H1 (cell line): ENCODE measurements at regions not wholly inside any gene's neighbourhood (a gene's known extent, or its start where the extent isn't known, plus 50 kb on each side); places are given as distances from the start of the nearest gene placed in this dataset.

Source experiments
- CTCF ChIA-PET: fragments of 300-600 bp; sonication (Branson Sonifier 250); formaldehyde crosslinking; loops from one replicate; lab custom pipeline; 2021; ENCODE audit not compliant: partially characterized antibody; lab: Charles Lee
- POLR2A ChIA-PET: fragments of 300-600 bp; sonication (Branson Sonifier 250); formaldehyde crosslinking; loops from one replicate; lab custom pipeline; 2021; ENCODE audit warnings: inconsistent platforms; ENCODE audit not compliant: partially characterized antibody; lab: Charles Lee
- DNase-seq, 2 experiments: peaks; one replicate each; pipeline versions ENCODE4 v3.0.0 to v3.0.0-alpha.2; 2010 to 2022; ENCODE audit warnings: low spot score in 2 of 2, low read depth in 1 of 2, mixed read lengths in 1 of 2
- FAIRE-seq: peaks from 2 replicates; lab custom pipeline; 2011; peaks lifted over from hg19 to GRCh38; lab: Jason Lieb, UNC
- H2AFZ ChIP-seq: 2 replicates; pipeline ENCODE4 v1.8.1; 2012; ENCODE audit warnings: low read length, inconsistent platforms
- H2AK5ac ChIP-seq: 2 replicates; pipeline ENCODE4 v1.6.1; 2013; ENCODE audit warnings: low read depth, low read length
- H2BK120ac ChIP-seq: replicated peaks from 2 replicates; pipeline ENCODE3; 2013; ENCODE audit warnings: low read depth, low read length, inconsistent platforms
- H2BK12ac ChIP-seq: 2 replicates; pipeline ENCODE4 v1.6.1; 2013; ENCODE audit warnings: low read depth, low read length
- H2BK15ac ChIP-seq: 2 replicates; pipeline ENCODE4 v1.6.1; 2013; ENCODE audit warnings: low read length
- H2BK20ac ChIP-seq: 2 replicates; pipeline ENCODE4 v1.6.1; 2013; ENCODE audit warnings: low read length
- H2BK5ac ChIP-seq: 2 replicates; pipeline ENCODE4 v1.6.1; 2013; ENCODE audit warnings: low read depth, low read length
- H3K14ac ChIP-seq: 2 replicates; pipeline ENCODE4 v1.6.1; 2013; ENCODE audit warnings: inconsistent platforms; ENCODE audit not compliant: insufficient read length
- H3K18ac ChIP-seq: 2 replicates; pipeline ENCODE4 v1.6.1; 2013; ENCODE audit warnings: low read length; ENCODE audit errors: extremely low read depth
- H3K23ac ChIP-seq: 2 replicates; pipeline ENCODE4 v1.6.1; 2013; ENCODE audit warnings: inconsistent platforms; ENCODE audit not compliant: insufficient read length
- H3K23me2 ChIP-seq: 2 replicates; pipeline ENCODE4 v1.6.1; 2013; ENCODE audit warnings: low read depth, low read length
- H3K27ac ChIP-seq: 2 replicates; pipeline ENCODE4 v1.6.1; 2011; ENCODE audit warnings: low read depth, low read length, inconsistent platforms
- H3K27me3 ChIP-seq, 4 experiments: replicated peaks in 1 of 4; 1 replicate in 1 of 4; 2 replicates in 3 of 4; pipeline versions ENCODE4 v1.6.1 to v1.8.1; 2011 to 2013; ENCODE audit warnings: low read length in 3 of 4, mild to moderate bottlenecking in 3 of 4, inconsistent platforms in 2 of 4, mixed read lengths in 2 of 4, moderate library complexity in 1 of 4; ENCODE audit not compliant: control insufficient read depth in 3 of 4, insufficient read depth in 3 of 4; ENCODE audit errors: extremely low read depth in 1 of 4
- H3K36me3 ChIP-seq, 4 experiments: 2 replicates each; pipeline versions ENCODE4 v1.6.1 to v1.8.1; 2011 to 2013; ENCODE audit warnings: mild to moderate bottlenecking in 4 of 4, low read length in 3 of 4, moderate library complexity in 2 of 4, control low read depth in 1 of 4, inconsistent platforms in 1 of 4; ENCODE audit not compliant: insufficient read depth in 4 of 4, control insufficient read depth in 2 of 4
- H3K4ac ChIP-seq: replicated peaks from 2 replicates; pipeline ENCODE3; 2013; ENCODE audit warnings: low read length, low read depth, mixed read lengths, inconsistent platforms; ENCODE audit not compliant: insufficient read length
- H3K4me1 ChIP-seq, 4 experiments: replicated peaks in 1 of 4; 1 replicate in 1 of 4; 2 replicates in 3 of 4; pipeline versions ENCODE4 v1.6.1 to v1.8.1; 2011 to 2013; ENCODE audit warnings: low read length in 3 of 4, inconsistent platforms in 2 of 4, mixed read lengths in 1 of 4; ENCODE audit not compliant: insufficient read depth in 4 of 4, control insufficient read depth in 3 of 4
- H3K4me2 ChIP-seq, 2 experiments: 2 replicates each; pipeline versions ENCODE4 v1.6.1 to v1.8.1; 2011 to 2013; ENCODE audit warnings: low read depth in 2 of 2, low read length in 2 of 2, control low read depth in 1 of 2, inconsistent platforms in 1 of 2, mild to moderate bottlenecking in 1 of 2; ENCODE audit not compliant: insufficient read depth in 1 of 2
- H3K4me3 ChIP-seq, 4 experiments: fragments of 200-600, 300-600 bp in 1 of 4; sonication (generic), shearing (Covaris generic), sonication (Bioruptor Twin) in 1 of 4; 2 replicates each; pipeline versions ENCODE4 v1.5.1 to v1.8.1; 2011 to 2016; ENCODE audit warnings: low read length in 4 of 4, low read depth in 3 of 4, control low read depth in 2 of 4, inconsistent platforms in 2 of 4, mild to moderate bottlenecking in 2 of 4, mixed read lengths in 1 of 4, moderate library complexity in 1 of 4; ENCODE audit not compliant: insufficient read depth in 2 of 4; ENCODE audit errors: extremely low read depth in 1 of 4
- H3K56ac ChIP-seq: replicated peaks from 2 replicates; pipeline ENCODE3; 2013; ENCODE audit warnings: low read depth, mild to moderate bottlenecking, mixed read lengths, low read length, inconsistent platforms; ENCODE audit not compliant: insufficient read length
- H3K79me1 ChIP-seq: 2 replicates; pipeline ENCODE4 v1.6.1; 2013; ENCODE audit warnings: low read depth, low read length, control low read depth
- H3K79me2 ChIP-seq, 2 experiments: 2 replicates each; pipeline versions ENCODE4 v1.6.1 to v1.8.1; 2012 to 2013; ENCODE audit warnings: low read length in 2 of 2, mild to moderate bottlenecking in 2 of 2, inconsistent platforms in 1 of 2; ENCODE audit not compliant: insufficient read depth in 2 of 2, control insufficient read depth in 1 of 2
- H3K9ac ChIP-seq, 4 experiments: replicated peaks in 1 of 4; 1 replicate in 1 of 4; 2 replicates in 3 of 4; pipeline versions ENCODE4 v1.6.1 to v1.8.1; 2011 to 2013; ENCODE audit warnings: low read depth in 3 of 4, low read length in 3 of 4, control low read depth in 2 of 4, mild to moderate bottlenecking in 2 of 4, moderate library complexity in 2 of 4, inconsistent platforms in 1 of 4; ENCODE audit errors: extremely low read depth in 1 of 4
- H3K9me3 ChIP-seq, 2 experiments: 2 replicates each; pipeline versions ENCODE4 v1.6.1 to v1.8.1; 2012 to 2013; ENCODE audit warnings: mild to moderate bottlenecking in 2 of 2, moderate library complexity in 2 of 2, control low read depth in 1 of 2, inconsistent platforms in 1 of 2, low read depth in 1 of 2, low read length in 1 of 2, mixed read lengths in 1 of 2; ENCODE audit not compliant: insufficient read depth in 2 of 2
- H4K20me1 ChIP-seq, 2 experiments: replicated peaks in 1 of 2; 2 replicates each; pipeline versions ENCODE3 to v1.8.1; 2011 to 2013; ENCODE audit warnings: inconsistent platforms in 2 of 2, low read length in 2 of 2, mild to moderate bottlenecking in 1 of 2; ENCODE audit not compliant: insufficient read depth in 2 of 2, control insufficient read depth in 1 of 2
- H4K5ac ChIP-seq: 2 replicates; pipeline ENCODE4 v1.6.1; 2013; ENCODE audit warnings: low read length, low read depth, mixed read lengths, inconsistent platforms; ENCODE audit not compliant: insufficient read length
- H4K8ac ChIP-seq: 2 replicates; pipeline ENCODE4 v1.8.0; 2013; ENCODE audit warnings: mild to moderate bottlenecking, moderate library complexity, low read length, inconsistent platforms; ENCODE audit not compliant: insufficient read depth; ENCODE audit errors: extremely low read depth
- H4K91ac ChIP-seq: replicated peaks from 2 replicates; pipeline ENCODE3; 2013; ENCODE audit warnings: low read length, mixed read lengths, inconsistent platforms; ENCODE audit not compliant: insufficient read length
- CBX8 ChIP-seq: fragments of 300-800, 300-1000 bp; sonication (generic); IDR thresholded peaks from 2 replicates; pipeline ENCODE4 v1.7.1; 2016; ENCODE audit warnings: low read depth, low read length, borderline replicate concordance
- CHD2 ChIP-seq: IDR thresholded peaks from 2 replicates; pipeline ENCODE4 v1.6.1; 2012; ENCODE audit warnings: low read length, improper control_type of control experiment
- CREB1 ChIP-seq: IDR thresholded peaks from 2 replicates; pipeline ENCODE4 v1.6.1; 2012; ENCODE audit warnings: inconsistent platforms
- CTBP2 ChIP-seq: IDR thresholded peaks from 2 replicates; pipeline ENCODE4 v1.7.0; 2011; ENCODE audit warnings: borderline replicate concordance, mild to moderate bottlenecking, moderate library complexity, mixed read lengths, low read length; ENCODE audit not compliant: insufficient read depth, insufficient read length
- EZH2 ChIP-seq: fragments of 200-600 bp; sonication (generic); IDR thresholded peaks from 2 replicates; pipeline ENCODE4 v1.7.1; 2012; ENCODE audit warnings: low read depth, mild to moderate bottlenecking, moderate library complexity, low read length, inconsistent platforms; ENCODE audit not compliant: severe bottlenecking
- KDM5A ChIP-seq: fragments of 200-600 bp; IDR thresholded peaks from 2 replicates; pipeline ENCODE4 v1.7.1; 2012; ENCODE audit warnings: mild to moderate bottlenecking, low read length, inconsistent platforms, mixed read lengths
- NRF1 ChIP-seq: IDR thresholded peaks from 2 replicates; pipeline ENCODE4 v1.6.1; 2011; ENCODE audit warnings: mild to moderate bottlenecking, low read depth, low read length, improper control_type of control experiment
- RAD21 ChIP-seq, 2 experiments: IDR thresholded peaks in 1 of 2; conservative IDR thresholded peaks in 1 of 2; 2 replicates each; pipeline ENCODE4 v1.6.1; 2011; ENCODE audit warnings: low read depth in 2 of 2, low read length in 2 of 2, improper control_type of control experiment in 1 of 2, inconsistent platforms in 1 of 2, mild to moderate bottlenecking in 1 of 2, moderate library complexity in 1 of 2
- SIX5 ChIP-seq: IDR thresholded peaks from 2 replicates; pipeline ENCODE4 v1.6.1; 2011; ENCODE audit warnings: mild to moderate bottlenecking, low read depth, low read length
- TAF7 ChIP-seq: optimal IDR thresholded peaks from 2 replicates; pipeline ENCODE3; 2011; ENCODE audit warnings: low read depth, mild to moderate bottlenecking, inconsistent platforms, low read length, moderate library complexity, borderline replicate concordance
- TBP ChIP-seq: IDR thresholded peaks from 2 replicates; pipeline ENCODE4 v1.6.1; 2011; ENCODE audit warnings: low read depth, low read length, improper control_type of control experiment
- WGBS, 2 experiments: shearing (Covaris generic) in 1 of 2; methylation state at CpG; one replicate each; pipeline versions ENCODE4 v1.1.6 to v1.1.7; 2013 to 2015; ENCODE audit warnings: low lambda C conversion rate in 2 of 2, mixed read lengths in 2 of 2, inconsistent platforms in 1 of 2, low coverage in 1 of 2, missing lambda C conversion rate in 1 of 2; ENCODE audit not compliant: insufficient replicate concordance in 2 of 2, insufficient coverage in 1 of 2, insufficient read length in 1 of 2; ENCODE audit errors: extremely low coverage in 1 of 2, missing lambda C conversion rate in 1 of 2; 5-methylcytosine and 5-hydroxymethylcytosine counted together
- TF ChIP-seq, protein P1 (sequence below): IDR thresholded peaks from 2 replicates; pipeline ENCODE4 v1.6.1; 2011; ENCODE audit warnings: low read depth, mild to moderate bottlenecking, low read length; ENCODE audit not compliant: insufficient read depth
- TF ChIP-seq, protein P2 (sequence below): IDR thresholded peaks from 2 replicates; pipeline ENCODE4 v1.6.1; 2012; ENCODE audit warnings: low read length, inconsistent platforms

DNA sequence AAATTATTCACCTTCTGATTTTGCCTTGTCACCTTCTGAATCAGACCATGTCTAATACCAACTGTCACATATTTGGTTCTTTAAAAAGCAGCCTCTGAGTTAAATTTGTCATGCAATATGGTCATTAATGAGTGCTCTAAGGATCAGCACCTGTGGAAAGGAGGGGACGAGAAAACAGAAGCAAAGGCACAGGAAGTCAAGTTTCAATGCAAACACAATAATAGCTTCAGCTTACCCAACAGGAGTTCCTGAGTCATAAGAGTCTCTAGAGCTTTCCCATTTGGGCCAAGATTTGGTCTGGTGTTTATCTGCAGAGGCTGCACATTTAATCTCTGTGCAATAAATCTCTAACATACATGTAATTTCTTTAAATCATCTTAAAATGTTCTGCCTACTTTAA lies 889.8 kb downstream of the CDH8 start:
- WGBS, 2 experiments, result 91% methylated on average over 1 of the region's 1 CpG; no CpG with 5 or more reads in 1 of the 2 experiments
- H2AFZ ChIP-seq, result no peak overlapping the region
- H3K79me2 ChIP-seq, result no peaks in the 10 kb centered on the region
- no peak overlapping the region for H2BK12ac ChIP-seq
- CTCF ChIA-PET, result interaction anchor here (0.6 kb wide), 1 partner anchor 931 kb away, joined by 4 read pairs; no protein-coding TSS in a partner anchor
- no peak overlapping the region for H2BK5ac ChIP-seq
- H4K20me1 ChIP-seq, result no peaks in the 10 kb centered on the region
- H3K4me3 ChIP-seq, result no peak overlapping the region
- H2BK120ac ChIP-seq, result no peak overlapping the region
- H3K9me3 ChIP-seq, result no peaks in the 10 kb centered on the region
- POLR2A ChIA-PET, result no interaction called here
- no peaks in the 10 kb centered on the region for H3K4me1 ChIP-seq
- no peak overlapping the region for H4K91ac ChIP-seq
- no peaks in the 10 kb centered on the region for H3K36me3 ChIP-seq
- no peak overlapping the region for H2BK20ac ChIP-seq
- no peak overlapping the region for H3K14ac ChIP-seq
- H2AK5ac ChIP-seq, result no peak overlapping the region
- no peak overlapping the region for H3K18ac ChIP-seq
- H3K56ac ChIP-seq, result no peak overlapping the region
- H3K9ac ChIP-seq, result no peak overlapping the region
- no peak overlapping the region for H4K5ac ChIP-seq
- no peak overlapping the region for H2BK15ac ChIP-seq
- no peak overlapping the region for H4K8ac ChIP-seq
- no peaks in the 10 kb centered on the region for H3K27me3 ChIP-seq
- H3K4me2 ChIP-seq, result no peak overlapping the region
- no peaks in the 10 kb centered on the region for H3K23me2 ChIP-seq
- H3K27ac ChIP-seq, result no peak overlapping the region
- H3K4ac ChIP-seq, result no peak overlapping the region
- no peaks in the 10 kb centered on the region for H3K79me1 ChIP-seq
- DNase-seq (no peak), FAIRE-seq (no peak)
- H3K23ac ChIP-seq, result no peak overlapping the region
- TF ChIP-seq SIX5 (no peak), CREB1 (no peak), TBP (no peak), NRF1 (no peak), CHD2 (no peak), CBX8 (no peak), EZH2 (no peak), TAF7 (no peak), KDM5A (no peak), RAD21 (IDR thresholded peaks at IDR 0.05 in 1 of 2, conservative IDR thresholded peaks at IDR 0.05 in 1 of 2; ENCODE audit: low read depth in 2 of 2, low read length in 2 of 2) (no peak), CTBP2 (no peak)
- TF ChIP-seq, protein P1, sequence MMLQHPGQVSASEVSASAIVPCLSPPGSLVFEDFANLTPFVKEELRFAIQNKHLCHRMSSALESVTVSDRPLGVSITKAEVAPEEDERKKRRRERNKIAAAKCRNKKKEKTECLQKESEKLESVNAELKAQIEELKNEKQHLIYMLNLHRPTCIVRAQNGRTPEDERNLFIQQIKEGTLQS, result no peak
- TF ChIP-seq, protein P2, sequence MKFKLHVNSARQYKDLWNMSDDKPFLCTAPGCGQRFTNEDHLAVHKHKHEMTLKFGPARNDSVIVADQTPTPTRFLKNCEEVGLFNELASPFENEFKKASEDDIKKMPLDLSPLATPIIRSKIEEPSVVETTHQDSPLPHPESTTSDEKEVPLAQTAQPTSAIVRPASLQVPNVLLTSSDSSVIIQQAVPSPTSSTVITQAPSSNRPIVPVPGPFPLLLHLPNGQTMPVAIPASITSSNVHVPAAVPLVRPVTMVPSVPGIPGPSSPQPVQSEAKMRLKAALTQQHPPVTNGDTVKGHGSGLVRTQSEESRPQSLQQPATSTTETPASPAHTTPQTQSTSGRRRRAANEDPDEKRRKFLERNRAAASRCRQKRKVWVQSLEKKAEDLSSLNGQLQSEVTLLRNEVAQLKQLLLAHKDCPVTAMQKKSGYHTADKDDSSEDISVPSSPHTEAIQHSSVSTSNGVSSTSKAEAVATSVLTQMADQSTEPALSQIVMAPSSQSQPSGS, result no peak
